Stomach (tissue), 4 donors: ENCODE measurements at regions not wholly inside any gene's neighbourhood (a gene's known extent, or its start where the extent isn't known, plus 50 kb on each side); places are given as distances from the start of the nearest gene placed in this dataset.

Source experiments
- POLR2AphosphoS5 ChIP-seq, 3 donors: sonication (generic); formaldehyde crosslinking; IDR thresholded peaks; one replicate each; pipeline ENCODE4 v1.6.1; 2016; ENCODE audit warnings: antibody characterized with exemption in 3 of 3
- TF ChIP-seq, protein P1 (sequence below), 7 experiments: fragments of 450-650 bp in 4 of 7; fragments of 200-600 bp in 3 of 7; sonication (generic) in 3 of 7; IDR thresholded peaks; one replicate each; pipeline ENCODE4 v1.5.1; 2016 to 2019; ENCODE audit warnings: antibody characterized with exemption in 7 of 7, control low read depth in 2 of 7, mild to moderate bottlenecking in 1 of 7

DNA sequence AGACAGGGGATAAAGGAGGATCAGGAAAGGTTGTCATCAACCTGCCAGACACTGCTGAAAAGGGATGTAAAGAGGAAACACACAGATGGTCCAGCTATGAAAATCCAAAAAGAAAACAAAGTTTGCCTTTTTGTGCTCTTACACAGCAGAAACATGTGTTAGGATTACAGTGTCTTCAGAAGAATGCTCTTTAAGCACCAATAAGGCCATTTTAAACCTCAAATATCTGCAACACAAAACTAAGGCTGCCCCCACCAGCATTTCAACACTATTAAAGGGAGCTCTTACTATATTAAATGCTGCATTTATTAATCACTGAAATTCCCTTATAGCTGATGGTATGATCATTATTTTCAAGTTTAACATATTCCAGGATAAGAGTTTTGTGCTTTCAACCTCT lies 922.5 kb downstream of the NLGN4Y start:
- TF ChIP-seq, protein P1, sequence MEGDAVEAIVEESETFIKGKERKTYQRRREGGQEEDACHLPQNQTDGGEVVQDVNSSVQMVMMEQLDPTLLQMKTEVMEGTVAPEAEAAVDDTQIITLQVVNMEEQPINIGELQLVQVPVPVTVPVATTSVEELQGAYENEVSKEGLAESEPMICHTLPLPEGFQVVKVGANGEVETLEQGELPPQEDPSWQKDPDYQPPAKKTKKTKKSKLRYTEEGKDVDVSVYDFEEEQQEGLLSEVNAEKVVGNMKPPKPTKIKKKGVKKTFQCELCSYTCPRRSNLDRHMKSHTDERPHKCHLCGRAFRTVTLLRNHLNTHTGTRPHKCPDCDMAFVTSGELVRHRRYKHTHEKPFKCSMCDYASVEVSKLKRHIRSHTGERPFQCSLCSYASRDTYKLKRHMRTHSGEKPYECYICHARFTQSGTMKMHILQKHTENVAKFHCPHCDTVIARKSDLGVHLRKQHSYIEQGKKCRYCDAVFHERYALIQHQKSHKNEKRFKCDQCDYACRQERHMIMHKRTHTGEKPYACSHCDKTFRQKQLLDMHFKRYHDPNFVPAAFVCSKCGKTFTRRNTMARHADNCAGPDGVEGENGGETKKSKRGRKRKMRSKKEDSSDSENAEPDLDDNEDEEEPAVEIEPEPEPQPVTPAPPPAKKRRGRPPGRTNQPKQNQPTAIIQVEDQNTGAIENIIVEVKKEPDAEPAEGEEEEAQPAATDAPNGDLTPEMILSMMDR (IDR thresholded peaks at IDR 0.05) = no peak
- no peak for TF ChIP-seq POLR2AphosphoS5 (IDR thresholded peaks at IDR 0.05)
